ENCODE measurements at regions not wholly inside any gene's neighbourhood (a gene's known extent, or its start where the extent isn't known, plus 50 kb on each side); places are given as distances from the start of the nearest gene placed in this dataset.

DNA sequence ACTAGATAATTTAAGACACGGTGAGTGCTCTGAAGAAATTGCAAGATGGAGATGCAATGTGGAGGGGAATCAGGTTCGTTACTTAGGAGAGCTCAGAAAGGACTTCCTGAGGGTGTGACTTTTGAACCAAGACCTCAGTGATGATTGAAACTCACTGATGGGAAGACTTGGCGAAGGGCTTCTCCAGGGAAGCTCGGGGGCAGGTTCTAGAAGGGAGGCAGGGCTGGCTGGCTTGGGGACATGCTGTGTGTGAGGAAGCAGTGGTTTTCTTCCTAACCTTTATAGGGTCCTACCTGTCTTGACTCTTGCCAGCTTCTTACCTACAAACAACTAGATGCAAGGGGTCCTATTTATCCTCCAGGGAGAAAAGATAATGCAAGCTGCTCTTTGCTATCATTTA, 637.9 kb downstream of the ACTR3B start:
- Mint-ChIP-seq H3K27ac (no peak overlapping the region), H3K4me1 (ENCODE audit: low read depth) (no peaks in the 10 kb centered on the region), H3K4me3 (no peak overlapping the region), H3K36me3 (ENCODE audit: low read depth) (no peaks in the 10 kb centered on the region), H3K27me3 (no peaks in the 10 kb centered on the region), H3K9me3 (peaks cover 2% of the 10 kb centered on the region)
- ChIA-PET CTCF (no interaction called here), POLR2A (no interaction called here)
- TF ChIP-seq, protein P1, sequence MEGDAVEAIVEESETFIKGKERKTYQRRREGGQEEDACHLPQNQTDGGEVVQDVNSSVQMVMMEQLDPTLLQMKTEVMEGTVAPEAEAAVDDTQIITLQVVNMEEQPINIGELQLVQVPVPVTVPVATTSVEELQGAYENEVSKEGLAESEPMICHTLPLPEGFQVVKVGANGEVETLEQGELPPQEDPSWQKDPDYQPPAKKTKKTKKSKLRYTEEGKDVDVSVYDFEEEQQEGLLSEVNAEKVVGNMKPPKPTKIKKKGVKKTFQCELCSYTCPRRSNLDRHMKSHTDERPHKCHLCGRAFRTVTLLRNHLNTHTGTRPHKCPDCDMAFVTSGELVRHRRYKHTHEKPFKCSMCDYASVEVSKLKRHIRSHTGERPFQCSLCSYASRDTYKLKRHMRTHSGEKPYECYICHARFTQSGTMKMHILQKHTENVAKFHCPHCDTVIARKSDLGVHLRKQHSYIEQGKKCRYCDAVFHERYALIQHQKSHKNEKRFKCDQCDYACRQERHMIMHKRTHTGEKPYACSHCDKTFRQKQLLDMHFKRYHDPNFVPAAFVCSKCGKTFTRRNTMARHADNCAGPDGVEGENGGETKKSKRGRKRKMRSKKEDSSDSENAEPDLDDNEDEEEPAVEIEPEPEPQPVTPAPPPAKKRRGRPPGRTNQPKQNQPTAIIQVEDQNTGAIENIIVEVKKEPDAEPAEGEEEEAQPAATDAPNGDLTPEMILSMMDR (IDR thresholded peaks at IDR 0.05): no peak
- DNase-seq (no peak), ATAC-seq (no peak)
- intact Hi-C loops (cut with micrococcal nuclease): no loop called here

DNA sequence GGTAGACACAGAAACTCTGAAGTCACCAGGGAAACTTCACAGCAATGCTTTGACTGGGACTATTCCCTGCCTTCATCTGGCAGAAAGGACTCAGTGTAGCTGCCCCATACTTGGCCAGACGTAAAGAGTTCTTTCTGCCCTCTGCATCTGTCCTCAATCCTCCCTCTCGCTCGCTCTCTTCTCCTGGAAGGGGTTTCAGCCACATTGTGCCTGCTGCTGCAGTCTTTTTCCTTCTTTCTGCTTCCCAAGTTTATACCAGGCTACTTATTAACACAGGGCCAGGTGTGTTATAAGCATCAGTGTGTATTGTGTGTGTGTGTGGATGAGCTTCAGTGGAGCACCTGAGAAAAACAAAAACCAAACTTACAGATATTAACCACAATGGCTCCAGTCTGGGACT, 638.4 kb downstream of the ACTR3B start:
- ATAC-seq: no peak
- no peak for DNase-seq
- Mint-ChIP-seq H3K4me3 (no peak overlapping the region), H3K27me3 (no peaks in the 10 kb centered on the region), H3K4me1 (ENCODE audit: low read depth) (no peaks in the 10 kb centered on the region), H3K9me3 (peaks cover 2% of the 10 kb centered on the region), H3K27ac (no peak overlapping the region), H3K36me3 (ENCODE audit: low read depth) (no peaks in the 10 kb centered on the region)
- ChIA-PET POLR2A (no interaction called here), CTCF (no interaction called here)
- TF ChIP-seq, protein P1 (IDR thresholded peaks at IDR 0.05): no peak
- intact Hi-C loops (cut with micrococcal nuclease): no loop called here

DNA sequence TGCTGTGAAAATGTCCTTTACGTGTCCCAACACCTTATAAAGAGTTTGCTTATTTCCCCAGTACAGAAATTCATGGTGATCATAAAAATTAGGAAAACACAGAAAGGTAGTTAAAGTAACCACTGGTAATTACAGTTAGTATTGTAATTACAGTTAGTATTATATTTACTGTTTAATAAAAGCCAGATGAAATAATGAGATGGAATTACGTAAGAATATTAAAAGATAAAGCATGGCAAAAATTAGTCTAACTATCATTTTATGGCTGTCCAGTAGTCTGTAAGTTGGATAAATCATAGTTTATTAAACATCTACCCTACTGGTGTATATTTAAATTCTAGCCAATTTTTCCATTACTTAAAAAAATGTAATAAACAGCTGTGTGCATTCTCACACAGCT, 638.8 kb downstream of the ACTR3B start:
- TF ChIP-seq, protein P1 (IDR thresholded peaks at IDR 0.05): no peak
- no peak overlapping the region for H3K4me3 Mint-ChIP-seq
- H3K9me3 Mint-ChIP-seq: peaks cover 2% of the 10 kb centered on the region
- H3K36me3 Mint-ChIP-seq (ENCODE audit: low read depth): no peaks in the 10 kb centered on the region
- no peaks in the 10 kb centered on the region for H3K27me3 Mint-ChIP-seq
- DNase-seq (no peak), ATAC-seq (no peak)
- POLR2A ChIA-PET: no interaction called here
- intact Hi-C loops (cut with micrococcal nuclease): no loop called here
- no peaks in the 10 kb centered on the region for H3K4me1 Mint-ChIP-seq (ENCODE audit: low read depth)
- CTCF ChIA-PET: no interaction called here
- no peak overlapping the region for H3K27ac Mint-ChIP-seq

DNA sequence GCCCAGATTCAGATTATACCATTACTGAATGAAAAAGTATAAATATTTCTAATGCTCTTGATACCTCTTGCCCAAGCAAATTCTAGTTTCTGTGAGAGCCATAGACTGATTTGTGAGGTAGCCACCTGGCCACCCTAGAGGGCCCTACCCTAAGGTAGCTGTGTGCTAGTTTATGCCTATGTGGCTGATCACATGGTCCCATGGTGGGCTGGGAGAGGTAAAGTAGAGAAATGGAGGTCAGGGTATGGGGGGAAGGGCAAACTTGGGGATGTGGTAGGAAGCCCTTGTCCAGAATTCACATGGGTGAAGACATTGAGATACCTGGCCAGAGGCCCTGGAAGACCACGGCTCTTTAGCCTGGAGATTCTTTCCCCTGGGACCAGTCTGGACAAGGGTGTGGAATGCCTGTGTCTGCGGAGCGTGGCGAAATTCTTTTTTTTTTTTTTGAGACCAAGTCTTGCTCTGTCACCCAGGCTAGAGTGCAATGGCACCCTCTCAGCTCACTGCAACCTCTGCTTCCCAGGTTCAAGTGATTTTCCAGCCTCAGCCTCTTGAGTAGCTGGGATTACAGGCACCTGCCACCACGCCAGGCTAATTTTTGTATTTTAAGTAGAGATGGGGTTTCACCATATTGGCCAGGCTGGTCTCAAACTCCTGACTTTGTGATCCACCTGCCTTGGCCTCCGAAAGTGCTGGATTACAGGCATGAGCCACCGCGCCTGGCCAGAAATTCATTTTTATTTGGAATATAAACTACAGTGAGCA, 639.4 kb downstream of the ACTR3B start:
- ATAC-seq (no peak), DNase-seq (no peak)
- TF ChIP-seq, protein P1 (IDR thresholded peaks at IDR 0.05): no peak
- H3K27ac Mint-ChIP-seq: no peak overlapping the region
- no peaks in the 10 kb centered on the region for H3K36me3 Mint-ChIP-seq (ENCODE audit: low read depth)
- intact Hi-C loops (cut with micrococcal nuclease): no loop called here
- CTCF ChIA-PET: no interaction called here
- no peaks in the 10 kb centered on the region for H3K4me1 Mint-ChIP-seq (ENCODE audit: low read depth)
- H3K27me3 Mint-ChIP-seq: no peaks in the 10 kb centered on the region
- POLR2A ChIA-PET: no interaction called here
- peaks cover 2% of the 10 kb centered on the region for H3K9me3 Mint-ChIP-seq
- no peak overlapping the region for H3K4me3 Mint-ChIP-seq

DNA sequence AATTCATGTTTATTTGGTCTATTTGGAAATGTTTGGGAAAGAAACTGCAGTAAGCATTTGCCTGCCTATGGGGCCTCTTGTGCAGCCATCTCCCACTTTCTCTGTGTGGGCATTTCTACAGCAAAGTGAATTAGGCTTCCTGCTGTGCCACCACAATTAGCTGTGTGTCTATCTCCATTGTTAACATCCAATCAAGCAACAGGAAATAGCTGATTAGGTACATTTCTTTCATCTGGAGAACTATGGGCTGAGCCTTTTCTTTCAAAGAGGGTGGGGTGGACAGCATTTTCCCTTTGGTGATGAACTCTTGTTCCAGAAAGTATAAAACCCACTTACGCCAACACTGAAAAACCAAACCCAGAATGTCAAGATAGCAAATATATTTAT, 640.0 kb downstream of the ACTR3B start:
- Mint-ChIP-seq H3K4me3 (no peak overlapping the region), H3K9me3 (peaks cover 2% of the 10 kb centered on the region), H3K4me1 (ENCODE audit: low read depth) (no peaks in the 10 kb centered on the region), H3K36me3 (ENCODE audit: low read depth) (no peaks in the 10 kb centered on the region), H3K27ac (no peak overlapping the region), H3K27me3 (no peaks in the 10 kb centered on the region)
- no peak for ATAC-seq
- POLR2A ChIA-PET: no interaction called here
- TF ChIP-seq, protein P1 (IDR thresholded peaks at IDR 0.05): no peak
- CTCF ChIA-PET: no interaction called here
- no peak for DNase-seq
- intact Hi-C loops (cut with micrococcal nuclease): no loop called here

All from activated CD8-positive, alpha-beta T cell treated with anti-CD3 and anti-CD28 coated beads for 36 hours (primary cell).